ENCODE measurements at regions not wholly inside any gene's neighbourhood (a gene's known extent, or its start where the extent isn't known, plus 50 kb on each side); places are given as distances from the start of the nearest gene placed in this dataset.

DNA sequence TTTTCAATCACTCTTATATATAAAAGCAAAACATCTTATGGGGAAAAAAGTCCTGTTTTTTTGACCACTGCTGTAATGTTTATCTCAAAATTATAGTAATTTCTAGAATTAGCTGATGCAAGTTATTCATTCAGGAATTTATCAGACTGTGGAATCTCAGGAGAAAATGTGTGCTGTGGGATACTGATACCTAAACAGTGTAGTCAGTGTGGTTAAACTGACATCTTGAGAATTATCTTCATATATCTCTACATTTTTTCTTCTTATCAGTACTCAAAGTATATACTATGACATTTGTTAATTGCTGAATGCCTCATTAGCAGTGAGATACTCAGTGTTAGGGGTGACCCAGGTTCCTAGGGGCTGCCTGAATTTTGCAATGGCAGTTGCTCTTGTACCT lies 839.3 kb downstream of the KCNT2 start:
- ATAC-seq (no peak), DNase-seq (ENCODE audit: low spot score in 2 of 2) (no peak)
- Mint-ChIP-seq H3K27ac (no peak overlapping the region), H3K36me3 (no peaks in the 10 kb centered on the region), H3K9me3 (no peaks in the 10 kb centered on the region)

DNA sequence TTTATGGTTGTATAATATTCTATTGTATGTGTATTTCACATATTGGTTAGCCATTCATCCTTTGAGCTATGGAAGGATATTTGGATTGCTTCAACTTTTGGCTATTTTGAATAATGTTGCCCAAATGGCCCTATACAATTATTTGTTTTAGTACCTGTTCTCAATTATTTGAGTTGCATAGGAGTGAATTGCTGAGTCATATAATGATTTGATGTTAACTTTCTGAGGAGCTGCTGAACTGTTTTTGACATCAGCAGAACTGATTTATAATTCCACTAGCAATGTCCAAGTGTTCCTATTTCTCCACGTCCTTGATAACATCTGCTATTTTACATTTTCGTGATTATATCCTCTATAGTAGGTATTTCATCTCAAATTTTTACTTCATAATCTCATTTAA lies 839.9 kb downstream of the KCNT2 start:
- no peaks in the 10 kb centered on the region for H3K36me3 Mint-ChIP-seq
- DNase-seq (ENCODE audit: low spot score in 2 of 2): no peak
- no peak overlapping the region for H3K27ac Mint-ChIP-seq
- H3K9me3 Mint-ChIP-seq: no peaks in the 10 kb centered on the region
- ATAC-seq: no peak

DNA sequence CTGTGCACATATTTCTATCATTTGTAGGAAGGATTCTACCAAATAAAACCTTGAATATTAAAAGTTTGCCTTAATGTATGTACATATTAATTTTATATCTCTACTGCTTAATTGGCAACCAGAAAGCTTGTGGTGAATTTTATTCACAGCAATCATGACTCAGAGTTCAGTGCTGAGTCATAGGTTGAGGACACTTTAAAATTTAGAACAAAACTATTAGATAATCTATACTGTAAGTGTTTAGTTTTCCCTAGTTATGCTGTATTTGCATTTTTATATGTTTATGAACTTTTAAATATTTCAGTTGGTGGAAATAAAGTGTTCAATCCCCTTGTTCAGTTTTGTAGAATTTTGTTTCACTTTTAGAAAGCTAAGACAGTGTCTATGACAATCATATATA lies 841.5 kb downstream of the KCNT2 start:
- no peak for ATAC-seq
- Mint-ChIP-seq H3K27ac (no peak overlapping the region), H3K9me3 (no peaks in the 10 kb centered on the region), H3K36me3 (no peaks in the 10 kb centered on the region)
- DNase-seq (ENCODE audit: low spot score in 2 of 2): no peak

DNA sequence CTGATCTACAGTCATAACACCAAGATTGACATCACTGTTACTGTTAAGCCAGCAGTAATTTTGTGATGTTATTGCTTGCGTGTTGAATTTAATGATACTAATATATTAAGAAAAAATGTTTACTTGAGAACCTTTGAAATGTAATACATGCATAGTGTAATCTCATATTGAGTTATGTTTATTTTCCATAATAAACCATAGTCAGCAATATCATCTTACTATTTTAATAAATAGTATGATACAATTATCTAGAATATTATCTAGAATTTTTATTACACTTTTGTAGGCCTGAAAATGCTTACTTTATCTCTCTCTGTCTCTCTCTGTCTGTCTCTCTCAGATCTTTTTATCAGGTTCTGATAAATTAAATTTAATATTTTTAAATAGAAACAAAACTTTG lies 843.1 kb downstream of the KCNT2 start:
- DNase-seq (ENCODE audit: low spot score in 2 of 2): no peak
- H3K36me3 Mint-ChIP-seq: no peaks in the 10 kb centered on the region

DNA sequence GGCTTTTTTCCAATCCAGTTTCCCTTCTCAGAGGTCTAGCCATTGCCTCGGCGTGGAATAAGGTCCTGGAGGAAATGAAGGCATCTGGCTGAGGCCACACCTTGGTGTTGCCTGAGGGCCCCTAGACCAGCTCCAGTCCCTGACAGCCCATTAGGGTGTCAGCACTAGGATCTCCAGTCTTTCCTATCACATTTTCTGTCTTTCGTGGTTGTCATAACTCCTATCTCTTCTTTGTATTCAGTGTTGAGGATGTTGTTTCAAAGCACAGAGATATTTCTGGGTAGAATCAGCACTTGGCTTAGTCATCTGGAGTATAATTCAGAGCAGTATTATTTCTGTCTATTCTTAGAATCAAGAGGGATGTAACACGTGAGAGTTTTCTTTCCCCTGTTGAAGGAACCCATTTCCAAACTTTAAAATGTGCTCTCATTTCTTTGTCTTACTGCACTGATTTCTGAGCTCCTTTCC lies 844.3 kb downstream of the KCNT2 start:
- ATAC-seq (no peak), DNase-seq (ENCODE audit: low spot score in 2 of 2) (no peak)
- Mint-ChIP-seq H3K27ac (no peak overlapping the region), H3K36me3 (no peaks in the 10 kb centered on the region), H3K9me3 (no peaks in the 10 kb centered on the region)

More for the DNA sequence above, 843.1 kb downstream of the KCNT2 start:
- Mint-ChIP-seq H3K27ac (no peak overlapping the region), H3K9me3 (no peaks in the 10 kb centered on the region)
- ATAC-seq: no peak

DNA sequence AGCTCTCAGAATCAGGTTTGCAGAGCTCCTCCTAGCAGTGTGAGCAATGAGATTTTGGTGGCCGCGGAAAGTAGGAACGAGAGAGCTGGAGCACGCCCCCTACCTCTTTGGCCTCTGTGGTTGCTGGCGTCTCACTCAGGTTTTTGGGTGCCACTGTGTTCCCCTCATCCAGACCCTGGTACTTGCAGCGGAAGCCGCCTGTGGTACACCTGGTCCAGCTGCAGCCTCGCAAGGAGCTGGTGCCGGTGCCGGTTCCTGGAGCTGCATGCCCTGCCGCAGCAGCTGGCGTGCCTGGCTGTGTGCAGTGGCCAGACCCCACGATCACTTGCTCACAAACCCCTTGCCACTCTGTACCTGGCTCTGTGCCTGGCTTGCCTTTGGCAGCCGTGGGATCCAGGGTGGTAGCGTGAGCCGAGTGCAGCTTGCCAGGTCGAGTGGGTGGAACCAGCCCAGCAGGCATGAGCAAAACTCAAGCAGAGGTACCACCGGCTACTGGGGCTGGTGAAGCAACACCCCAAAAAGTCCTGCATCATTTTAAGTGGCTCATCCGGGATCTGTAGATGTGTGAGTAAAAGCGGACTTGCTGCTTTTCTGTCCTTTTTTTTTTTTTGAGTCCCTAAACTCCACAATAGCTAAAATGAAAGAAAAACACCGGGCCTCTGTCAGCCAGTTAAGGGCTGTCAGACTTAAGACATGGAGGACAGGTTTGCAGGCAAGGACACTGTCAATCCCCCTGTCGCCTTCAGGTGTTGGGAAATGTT lies 844.9 kb downstream of the KCNT2 start:
- no peak overlapping the region for H3K27ac Mint-ChIP-seq
- no peaks in the 10 kb centered on the region for H3K36me3 Mint-ChIP-seq
- no peak for DNase-seq (ENCODE audit: low spot score in 2 of 2)
- peaks cover 0 to 3% of the 10 kb centered on the region in 2 donors for H3K9me3 Mint-ChIP-seq
- no peak for ATAC-seq

DNA sequence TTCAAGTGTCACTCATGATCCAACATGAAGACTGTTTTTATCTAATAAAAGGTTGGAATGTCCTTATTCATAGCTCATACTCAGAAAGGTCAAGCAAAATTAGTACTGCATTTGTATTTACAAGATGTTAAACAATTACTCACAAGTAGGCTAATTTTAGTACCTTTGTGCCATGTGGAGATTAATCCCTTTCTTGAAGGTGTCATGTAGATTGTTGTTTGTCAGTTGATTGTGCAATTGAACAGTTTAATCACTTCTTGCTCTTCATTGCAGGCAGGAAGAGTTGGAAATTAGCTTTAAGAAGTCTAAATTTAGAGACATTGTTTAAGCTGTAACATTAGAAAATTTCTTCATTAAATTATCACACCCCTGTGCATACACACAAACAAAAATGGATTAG lies 847.1 kb downstream of the KCNT2 start:
- no peak for ATAC-seq
- peaks cover 0 to 13% of the 10 kb centered on the region in 2 donors for H3K9me3 Mint-ChIP-seq
- no peak for DNase-seq (ENCODE audit: low spot score in 2 of 2)
- no peaks in the 10 kb centered on the region for H3K36me3 Mint-ChIP-seq
- H3K27ac Mint-ChIP-seq: no peak overlapping the region

DNA sequence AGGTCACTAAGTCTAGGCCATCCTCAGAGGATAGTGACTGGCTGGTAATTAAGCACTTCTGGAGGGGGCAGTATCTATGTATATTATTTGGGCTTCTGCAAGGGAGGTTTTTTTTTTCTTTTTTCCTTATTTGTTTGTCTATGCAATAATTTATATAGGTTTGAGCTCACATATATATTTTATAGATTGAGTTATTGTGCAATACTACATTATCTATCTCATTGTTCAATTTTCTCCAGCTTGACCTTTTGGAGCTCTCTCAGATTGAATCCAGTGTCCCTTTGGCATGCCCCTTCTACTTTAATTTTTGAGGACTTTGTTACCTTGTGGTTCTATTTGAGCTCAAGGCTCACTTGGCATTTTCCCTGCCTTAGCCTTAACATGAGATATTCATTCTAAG lies 852.1 kb downstream of the KCNT2 start:
- no peaks in the 10 kb centered on the region for H3K36me3 Mint-ChIP-seq
- no peak overlapping the region for H3K27ac Mint-ChIP-seq
- DNase-seq (ENCODE audit: low spot score in 2 of 2) (no peak), ATAC-seq (no peak)
- peaks cover 5 to 13% of the 10 kb centered on the region in 2 donors for H3K9me3 Mint-ChIP-seq

DNA sequence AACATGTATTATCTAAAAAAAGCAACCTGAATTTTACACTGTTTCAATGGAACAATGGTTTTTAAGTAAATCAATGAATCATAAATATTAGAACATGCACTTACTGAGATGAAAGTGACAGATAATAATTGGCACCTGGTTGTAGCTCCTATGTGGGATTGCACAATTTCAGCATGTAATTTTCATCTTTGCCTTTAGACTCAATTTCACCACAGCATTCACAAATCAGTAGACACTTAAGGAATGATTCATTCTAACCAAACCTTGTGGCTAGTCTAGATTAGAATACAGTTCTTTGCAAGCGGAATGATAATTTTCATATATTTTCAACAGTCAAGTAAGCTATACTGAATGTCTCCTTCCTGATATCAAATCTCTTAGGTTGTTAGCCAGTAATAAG lies 853.4 kb downstream of the KCNT2 start:
- no peaks in the 10 kb centered on the region for H3K36me3 Mint-ChIP-seq
- ATAC-seq (no peak), DNase-seq (ENCODE audit: low spot score in 2 of 2) (no peak)
- H3K27ac Mint-ChIP-seq: no peak overlapping the region
- peaks cover 5 to 13% of the 10 kb centered on the region in 2 donors for H3K9me3 Mint-ChIP-seq

DNA sequence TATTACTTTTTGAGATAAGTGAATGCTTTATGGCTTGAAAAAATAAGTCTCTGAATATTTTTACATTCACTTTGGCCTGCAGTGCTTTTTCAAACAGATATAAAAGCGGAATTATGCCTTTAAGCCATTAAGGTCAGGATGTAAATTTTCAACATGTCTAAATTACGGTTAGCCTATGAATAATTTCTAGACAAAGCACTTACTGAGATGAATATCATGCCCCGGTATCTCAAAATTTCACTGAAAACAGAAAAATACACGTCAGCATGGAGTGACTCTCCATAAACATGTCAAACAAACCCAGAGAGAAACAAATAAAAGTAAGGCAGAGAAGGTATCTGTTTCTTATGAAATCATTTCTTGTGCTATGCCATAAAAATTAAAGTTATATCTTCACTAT lies 853.9 kb downstream of the KCNT2 start:
- H3K36me3 Mint-ChIP-seq: no peaks in the 10 kb centered on the region
- H3K9me3 Mint-ChIP-seq: peaks cover 5 to 13% of the 10 kb centered on the region in 2 donors
- no peak for DNase-seq (ENCODE audit: low spot score in 2 of 2)
- ATAC-seq: no peak
- H3K27ac Mint-ChIP-seq: no peak overlapping the region

DNA sequence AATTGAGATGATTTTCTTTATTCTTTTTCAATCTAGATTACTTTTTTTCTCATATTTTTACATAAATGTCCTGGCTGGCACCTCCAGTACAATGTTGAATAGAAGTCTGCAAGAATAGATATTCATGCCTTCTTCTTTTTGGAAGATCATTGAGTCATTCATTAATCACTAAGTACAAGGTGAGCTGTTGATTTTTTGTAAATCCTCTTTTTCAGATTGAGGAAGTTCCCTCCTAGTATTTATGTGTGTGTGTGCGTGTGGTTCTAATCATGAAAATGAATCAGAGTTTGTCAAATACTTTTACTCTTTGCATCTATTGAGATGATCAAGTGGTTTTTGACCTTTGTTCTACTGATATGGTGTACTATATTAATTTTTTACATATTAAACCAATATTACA lies 859.3 kb downstream of the KCNT2 start:
- ATAC-seq (no peak), DNase-seq (ENCODE audit: low spot score in 2 of 2) (no peak)
- H3K36me3 Mint-ChIP-seq: peaks cover 0 to under 1% of the 10 kb centered on the region in 2 donors
- H3K9me3 Mint-ChIP-seq: peaks cover 6 to 7% of the 10 kb centered on the region in 2 donors
- no peak overlapping the region for H3K27ac Mint-ChIP-seq

DNA sequence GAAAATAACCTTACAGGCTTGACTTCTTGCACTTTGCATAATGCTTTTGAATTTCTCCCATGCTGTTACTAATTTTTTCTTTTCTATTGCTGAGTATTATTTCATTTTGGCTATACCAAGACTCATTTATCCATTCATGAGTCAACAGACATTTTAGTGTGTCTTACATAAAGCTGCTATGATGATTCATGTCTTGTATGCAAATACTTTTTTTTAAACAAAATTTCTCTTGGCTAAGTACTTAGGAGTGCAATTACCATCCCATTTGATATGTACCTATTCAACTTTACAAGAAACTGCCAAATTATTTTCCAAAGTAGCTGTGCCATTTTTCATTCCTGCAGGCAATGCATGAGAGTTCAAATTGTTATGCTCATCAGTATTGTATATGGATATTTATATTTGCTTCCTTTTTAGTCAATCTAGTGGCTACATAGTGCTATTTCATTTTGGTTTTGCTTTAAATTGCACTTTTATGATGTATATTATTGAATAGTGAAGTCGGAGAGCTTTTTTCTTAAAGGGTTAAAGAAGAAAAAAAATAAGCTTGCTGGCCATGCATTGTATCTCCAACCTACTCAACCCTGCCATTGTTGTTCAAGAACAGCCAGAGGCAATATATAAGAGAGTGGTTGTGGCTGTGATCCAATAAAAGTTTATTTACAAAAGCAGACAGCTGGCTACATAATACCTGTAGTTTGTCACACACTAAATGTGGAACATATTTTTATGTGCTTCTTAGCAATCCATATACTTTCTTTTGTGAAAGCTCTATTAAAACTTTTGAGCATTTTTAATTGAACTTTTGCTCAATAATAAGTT lies 862.8 kb downstream of the KCNT2 start:
- Mint-ChIP-seq H3K27ac (no peak overlapping the region), H3K36me3 (peaks cover 0 to 9% of the 10 kb centered on the region in 2 donors), H3K9me3 (peaks cover 17 to 24% of the 10 kb centered on the region in 2 donors)
- DNase-seq (ENCODE audit: low spot score in 2 of 2): no peak
- no peak for ATAC-seq

DNA sequence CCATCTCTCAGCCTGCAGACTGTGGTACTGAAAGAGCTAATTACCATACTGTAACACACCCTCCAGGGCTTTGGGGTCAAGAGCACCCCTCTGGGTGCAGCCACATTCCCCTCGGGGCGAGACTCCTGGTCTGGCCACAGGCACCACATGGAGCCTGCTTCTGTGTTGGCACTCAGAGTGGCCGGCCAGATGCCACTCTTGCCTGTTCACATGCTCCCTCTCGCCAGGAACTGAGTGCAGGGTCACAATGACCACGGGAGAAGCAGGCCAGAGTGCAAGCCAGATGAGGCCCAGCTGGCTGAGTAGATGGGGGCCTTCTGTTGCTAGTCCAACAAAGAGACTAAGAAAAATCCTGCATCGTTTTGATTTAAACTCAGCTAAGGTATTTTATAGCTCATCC lies 864.0 kb downstream of the KCNT2 start:
- Mint-ChIP-seq H3K9me3 (peaks cover 17 to 24% of the 10 kb centered on the region in 2 donors), H3K27ac (no peak overlapping the region), H3K36me3 (peaks cover 0 to 9% of the 10 kb centered on the region in 2 donors)
- DNase-seq (ENCODE audit: low spot score in 2 of 2) (no peak), ATAC-seq (no peak)

DNA sequence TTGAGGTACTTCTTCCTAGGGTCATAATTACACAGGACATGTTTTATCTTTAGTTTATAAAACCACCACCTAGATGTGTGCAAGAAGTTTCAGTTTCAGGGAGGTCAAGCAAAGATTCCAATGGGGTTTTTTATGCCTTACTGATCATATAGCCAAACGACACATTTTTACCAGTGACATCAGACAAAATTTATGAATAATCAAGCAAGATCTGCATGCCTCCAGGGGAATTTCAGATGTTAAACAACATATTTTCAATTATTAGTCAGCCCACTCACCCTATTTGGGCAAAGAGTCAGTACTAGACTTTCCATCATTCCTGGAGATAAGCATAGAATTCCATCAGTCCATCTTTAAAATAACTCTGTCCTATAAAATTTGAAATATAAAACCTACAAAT lies 867.4 kb downstream of the KCNT2 start:
- peaks cover 0 to 9% of the 10 kb centered on the region in 2 donors for H3K36me3 Mint-ChIP-seq
- peaks cover 17 to 24% of the 10 kb centered on the region in 2 donors for H3K9me3 Mint-ChIP-seq
- DNase-seq (ENCODE audit: low spot score in 2 of 2) (no peak), ATAC-seq (no peak)
- no peak overlapping the region for H3K27ac Mint-ChIP-seq

DNA sequence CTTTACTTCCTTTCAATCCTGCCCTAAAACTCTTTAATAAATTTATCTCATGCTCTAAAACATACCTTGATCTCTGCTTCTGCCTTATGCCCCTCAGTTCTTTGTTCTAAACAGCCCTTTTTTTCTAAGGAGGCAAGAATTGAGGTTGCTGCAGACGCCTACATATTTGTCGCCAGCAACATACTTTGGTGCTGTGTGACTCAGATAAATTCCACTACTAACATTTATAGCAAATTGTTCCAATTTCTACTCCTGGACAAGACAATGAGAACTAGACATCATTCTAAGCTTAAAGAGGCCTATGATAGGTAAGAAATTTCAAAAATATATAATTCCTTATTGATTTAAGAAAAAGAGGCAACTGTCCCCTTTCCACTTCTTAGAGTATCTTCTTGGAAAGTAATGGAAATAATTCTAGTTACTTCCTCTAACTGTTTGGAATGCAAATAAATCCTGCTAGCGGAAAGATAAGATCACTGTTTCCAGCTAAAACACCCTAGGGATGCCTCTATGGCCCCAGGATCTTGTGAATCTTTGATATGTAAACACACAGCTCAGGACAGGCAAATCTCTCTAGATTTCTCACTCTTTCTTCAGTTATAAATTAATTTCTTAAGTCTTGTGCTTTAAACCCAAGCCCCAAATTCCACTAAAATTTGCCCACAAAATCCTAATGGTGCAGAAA lies 869.1 kb downstream of the KCNT2 start:
- DNase-seq (ENCODE audit: low spot score in 2 of 2) (no peak), ATAC-seq (no peak)
- H3K27ac Mint-ChIP-seq: no peak overlapping the region
- H3K9me3 Mint-ChIP-seq: peaks cover 17% of the 10 kb centered on the region in 2 donors
- H3K36me3 Mint-ChIP-seq: peaks cover 0 to 9% of the 10 kb centered on the region in 2 donors

DNA sequence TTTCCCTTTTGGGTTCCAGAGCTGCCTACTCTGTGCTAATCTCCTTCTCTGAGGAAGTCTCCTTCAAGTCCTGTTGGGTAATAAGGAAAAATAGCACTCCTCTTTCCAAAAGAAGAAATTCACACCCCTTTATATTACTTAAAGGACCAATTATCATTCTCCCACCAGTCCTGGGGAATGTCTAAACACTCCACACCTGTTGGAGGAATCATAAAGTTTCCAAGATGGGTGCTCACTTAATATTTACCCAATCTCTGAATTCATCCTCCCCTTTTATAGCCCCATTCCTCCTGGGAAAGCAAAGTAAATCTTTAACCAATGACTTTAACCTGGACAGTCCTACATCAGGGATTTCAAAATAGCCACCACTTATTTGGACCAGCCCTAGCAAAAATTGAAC lies 873.1 kb downstream of the KCNT2 start:
- Mint-ChIP-seq H3K36me3 (no peaks in the 10 kb centered on the region), H3K9me3 (peaks cover 8 to 10% of the 10 kb centered on the region in 2 donors), H3K27ac (no peak overlapping the region)
- no peak for ATAC-seq
- no peak for DNase-seq (ENCODE audit: low spot score in 2 of 2)

DNA sequence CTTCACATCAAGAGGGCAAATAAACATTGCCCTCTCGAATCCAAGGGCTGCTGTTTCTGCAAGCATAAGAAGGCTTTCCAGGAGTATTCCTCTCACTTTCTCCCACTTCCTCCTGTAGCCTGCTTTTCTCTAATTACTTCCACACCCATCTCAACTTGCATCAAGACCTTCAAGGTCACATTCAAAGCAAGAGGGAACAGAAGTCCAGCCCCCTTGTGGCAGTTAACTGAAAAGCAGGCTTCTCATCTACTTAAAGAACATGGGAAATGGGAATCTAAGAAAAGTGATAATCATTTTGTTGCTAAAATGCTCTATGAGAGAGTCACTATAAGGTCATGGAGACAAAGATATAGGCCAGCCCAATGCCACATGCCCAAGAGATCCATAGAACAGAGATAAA lies 874.4 kb downstream of the KCNT2 start:
- DNase-seq (ENCODE audit: low spot score in 2 of 2) (no peak), ATAC-seq (no peak)
- Mint-ChIP-seq H3K36me3 (no peaks in the 10 kb centered on the region), H3K9me3 (peaks cover 8 to 10% of the 10 kb centered on the region in 2 donors), H3K27ac (no peak overlapping the region)

All from activated naive CD4-positive, alpha-beta T cell treated with anti-CD3 and anti-CD28 coated beads, Interleukin-2, amount 50 U/mL, for 72 hours (primary cell).